ENCODE measurements at regions not wholly inside any gene's neighbourhood (a gene's known extent, or its start where the extent isn't known, plus 50 kb on each side); places are given as distances from the start of the nearest gene placed in this dataset.
A peak's percentile ranks its signal among the peaks of the same experiment; 100 is the strongest.
"Not testable (repeated sequence)": the region's sequence is repeated elsewhere in the genome, so short reads cannot be mapped to it uniquely, and the experiment has no call there.

- Histone ChIP-seq H3K27me3 (no peaks in the 10 kb centered on the region), H3K9me3 (replicated peaks) (no peaks in the 10 kb centered on the region), H3K36me3 (no peaks in the 10 kb centered on the region), H3K4me3 (no peak overlapping the region), H3K4me1 (no peaks in the 10 kb centered on the region), H3K27ac (no peak overlapping the region)
- no peak for DNase-seq
Measured at GRCh38 chr2:140091926-140092325, 1311.7 kb upstream of the NXPH2 start.

GRCh38 chr2:140086964-140087363, 1306.8 kb upstream of the NXPH2 start:
- no peak for DNase-seq
- H3K4me1 ChIP-seq: no peaks in the 10 kb centered on the region
- H3K9me3 ChIP-seq (replicated peaks): no peaks in the 10 kb centered on the region
- H3K36me3 ChIP-seq: no peaks in the 10 kb centered on the region
- no peaks in the 10 kb centered on the region for H3K27me3 ChIP-seq
- H3K4me3 ChIP-seq: no peak overlapping the region
- no peak overlapping the region for H3K27ac ChIP-seq

GRCh38 chr2:140085674-140086073, 1305.5 kb upstream of the NXPH2 start:
- Histone ChIP-seq H3K27me3 (no peaks in the 10 kb centered on the region), H3K4me1 (no peaks in the 10 kb centered on the region), H3K4me3 (no peak overlapping the region), H3K9me3 (replicated peaks) (no peaks in the 10 kb centered on the region), H3K27ac (no peak overlapping the region), H3K36me3 (no peaks in the 10 kb centered on the region)
- DNase-seq: no peak

- no peaks in the 10 kb centered on the region for H3K4me1 ChIP-seq
- H3K27me3 ChIP-seq: no peaks in the 10 kb centered on the region
- no peaks in the 10 kb centered on the region for H3K9me3 ChIP-seq (replicated peaks)
- no peak overlapping the region for H3K4me3 ChIP-seq
- H3K36me3 ChIP-seq: no peaks in the 10 kb centered on the region
- no peak overlapping the region for H3K27ac ChIP-seq
- no peak for DNase-seq
Measured at GRCh38 chr2:140079038-140079437, 1298.8 kb upstream of the NXPH2 start.

GRCh38 chr2:140076164-140076563, 1296.0 kb upstream of the NXPH2 start:
- no peak for DNase-seq
- no peaks in the 10 kb centered on the region for H3K4me1 ChIP-seq
- no peaks in the 10 kb centered on the region for H3K27me3 ChIP-seq

GRCh38 chr2:140073763-140074162, 1293.6 kb upstream of the NXPH2 start:
- H3K4me1 ChIP-seq; H3K9me3 ChIP-seq (replicated peaks); DNase-seq; H3K27ac ChIP-seq; H3K36me3 ChIP-seq; H3K4me3 ChIP-seq; H3K27me3 ChIP-seq: not testable (repeated sequence)

More at GRCh38 chr2:140076164-140076563, 1296.0 kb upstream of the NXPH2 start:
- Histone ChIP-seq H3K9me3 (replicated peaks) (no peaks in the 10 kb centered on the region), H3K36me3 (no peaks in the 10 kb centered on the region), H3K27ac (no peak overlapping the region), H3K4me3 (no peak overlapping the region)

- H3K36me3 ChIP-seq: no peaks in the 10 kb centered on the region
- peaks cover 16% of the 10 kb centered on the region for H3K4me1 ChIP-seq
- no peak overlapping the region for H3K27ac ChIP-seq
- no peaks in the 10 kb centered on the region for H3K27me3 ChIP-seq
- no peak overlapping the region for H3K4me3 ChIP-seq
- H3K9me3 ChIP-seq (replicated peaks): 0 out of 2 replicates have a peak, but pooled peaks cover 3% of the 10 kb centered on the region
- DNase-seq: no peak
Measured at GRCh38 chr2:140067661-140068060, 1287.5 kb upstream of the NXPH2 start.

GRCh38 chr2:140064243-140064642, 1284.1 kb upstream of the NXPH2 start:
- Histone ChIP-seq H3K9me3 (replicated peaks) (0 out of 2 replicates have a peak, but pooled peaks cover 6% of the 10 kb centered on the region), H3K4me3 (no peak overlapping the region), H3K27ac (peak overlapping the region; percentile 93), H3K4me1 (peaks cover 24% of the 10 kb centered on the region), H3K27me3 (no peaks in the 10 kb centered on the region), H3K36me3 (no peaks in the 10 kb centered on the region)
- peak in 1 of 2 experiments; percentile 28 for DNase-seq

- Histone ChIP-seq H3K36me3 (no peaks in the 10 kb centered on the region), H3K27ac (peak overlapping the region; percentile 93)
- peak; percentile 74 to 93 for DNase-seq
Measured at GRCh38 chr2:140063356-140063755, 1283.2 kb upstream of the NXPH2 start.

GRCh38 chr2:140061240-140061639, 1281.0 kb upstream of the NXPH2 start:
- H3K4me3 ChIP-seq: no peak overlapping the region
- no peak for DNase-seq

More at GRCh38 chr2:140063356-140063755, 1283.2 kb upstream of the NXPH2 start:
- 0 out of 2 replicates have a peak, but pooled peaks cover 6% of the 10 kb centered on the region for H3K9me3 ChIP-seq (replicated peaks)
- H3K4me3 ChIP-seq: no peak overlapping the region
- H3K4me1 ChIP-seq: peaks cover 24% of the 10 kb centered on the region
- no peaks in the 10 kb centered on the region for H3K27me3 ChIP-seq

GRCh38 chr2:140057928-140058327, 1277.7 kb upstream of the NXPH2 start:
- H3K36me3 ChIP-seq: no peaks in the 10 kb centered on the region
- no peaks in the 10 kb centered on the region for H3K27me3 ChIP-seq
- no peak overlapping the region for H3K27ac ChIP-seq
- 0 out of 2 replicates have a peak, but pooled peaks cover 3% of the 10 kb centered on the region for H3K9me3 ChIP-seq (replicated peaks)
- no peak for DNase-seq
- peaks cover 11% of the 10 kb centered on the region for H3K4me1 ChIP-seq
- H3K4me3 ChIP-seq: no peak overlapping the region

More at GRCh38 chr2:140061240-140061639, 1281.0 kb upstream of the NXPH2 start:
- Histone ChIP-seq H3K4me1 (peaks cover 24% of the 10 kb centered on the region), H3K27me3 (no peaks in the 10 kb centered on the region), H3K27ac (no peak overlapping the region), H3K36me3 (no peaks in the 10 kb centered on the region), H3K9me3 (replicated peaks) (0 out of 2 replicates have a peak, but pooled peaks cover 6% of the 10 kb centered on the region)

- Histone ChIP-seq H3K4me3 (no peak overlapping the region), H3K36me3 (no peaks in the 10 kb centered on the region), H3K9me3 (replicated peaks) (no peaks in the 10 kb centered on the region), H3K27me3 (no peaks in the 10 kb centered on the region), H3K27ac (no peak overlapping the region), H3K4me1 (no peaks in the 10 kb centered on the region)
- DNase-seq: no peak
Measured at GRCh38 chr2:140041811-140042210, 1261.6 kb upstream of the NXPH2 start.

GRCh38 chr2:140041239-140041638, 1261.0 kb upstream of the NXPH2 start:
- Histone ChIP-seq H3K9me3 (replicated peaks) (no peaks in the 10 kb centered on the region), H3K27ac (no peak overlapping the region), H3K36me3 (no peaks in the 10 kb centered on the region), H3K27me3 (no peaks in the 10 kb centered on the region), H3K4me3 (no peak overlapping the region), H3K4me1 (no peaks in the 10 kb centered on the region)
- no peak for DNase-seq

GRCh38 chr2:140033638-140034037, 1253.4 kb upstream of the NXPH2 start:
- no peak overlapping the region for H3K27ac ChIP-seq
- no peaks in the 10 kb centered on the region for H3K36me3 ChIP-seq
- no peaks in the 10 kb centered on the region; the same call in 1 of the 2 replicates for H3K9me3 ChIP-seq (replicated peaks)
- no peak overlapping the region for H3K4me3 ChIP-seq
- no peaks in the 10 kb centered on the region for H3K27me3 ChIP-seq
- no peak for DNase-seq
- H3K4me1 ChIP-seq: no peaks in the 10 kb centered on the region

- no peak for DNase-seq
- no peaks in the 10 kb centered on the region for H3K36me3 ChIP-seq
- no peak overlapping the region for H3K27ac ChIP-seq
- H3K27me3 ChIP-seq: no peaks in the 10 kb centered on the region
- no peak overlapping the region for H3K4me3 ChIP-seq
- no peaks in the 10 kb centered on the region for H3K4me1 ChIP-seq
- H3K9me3 ChIP-seq (replicated peaks): no peaks in the 10 kb centered on the region
Measured at GRCh38 chr2:140027966-140028365, 1247.8 kb upstream of the NXPH2 start.

GRCh38 chr2:140027320-140027719, 1247.1 kb upstream of the NXPH2 start:
- Histone ChIP-seq H3K27ac (no peak overlapping the region), H3K36me3 (no peaks in the 10 kb centered on the region), H3K4me3 (no peak overlapping the region), H3K27me3 (no peaks in the 10 kb centered on the region), H3K4me1 (no peaks in the 10 kb centered on the region), H3K9me3 (replicated peaks) (no peaks in the 10 kb centered on the region)
- DNase-seq: peak in 1 of 2 experiments; percentile 9

Measured in SJCRH30 (cell line).